ENCODE measurements at regions not wholly inside any gene's neighbourhood (a gene's known extent, or its start where the extent isn't known, plus 50 kb on each side); places are given as distances from the start of the nearest gene placed in this dataset.

DNA sequence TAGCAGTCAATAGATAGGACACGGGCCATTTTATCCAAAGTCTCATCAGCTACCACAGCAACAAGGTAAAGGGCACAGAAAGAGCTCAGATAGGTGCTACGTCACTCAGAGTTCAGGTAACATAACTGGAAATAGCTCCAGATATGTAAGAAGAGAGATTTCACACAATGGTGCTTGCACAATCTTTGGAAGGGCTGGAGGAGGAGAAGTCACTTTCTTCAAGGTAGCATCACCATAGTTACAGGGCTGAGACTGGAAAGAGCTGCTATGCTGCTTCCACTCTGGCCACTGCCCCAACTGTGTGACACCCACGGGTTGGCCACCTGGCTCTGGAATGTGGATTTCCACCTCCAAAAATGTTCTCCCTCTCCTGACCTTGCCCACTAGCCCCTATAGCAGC is 448.8 kb upstream of the THBS1 start:
- Histone ChIP-seq H4K20me1 (ENCODE audit: low read depth, low read length) (no peaks in the 10 kb centered on the region), H3K9ac (ENCODE audit: low read length) (no peak overlapping the region), H3K27me3 (ENCODE audit: low read length) (no peaks in the 10 kb centered on the region), H3K9me3 (ENCODE audit: insufficient read depth, low read length) (no peaks in the 10 kb centered on the region), H2AFZ (ENCODE audit: low read depth, low read length, severe bottlenecking) (no peak overlapping the region), H3K36me3 (ENCODE audit: low read length) (no peaks in the 10 kb centered on the region), H3K4me3 (ENCODE audit: insufficient read depth, low read length, poor library complexity, severe bottlenecking) (no peak overlapping the region), H3K79me2 (ENCODE audit: insufficient read depth, low read length) (no peaks in the 10 kb centered on the region), H3F3A (ENCODE audit: insufficient read depth) (no peaks in the 10 kb centered on the region), H3K4me2 (ENCODE audit: low read depth, low read length, poor library complexity, severe bottlenecking) (no peak overlapping the region), H3K9me2 (replicated peaks; ENCODE audit: insufficient read depth, low read length) (no peaks in the 10 kb centered on the region), H3K27ac (ENCODE audit: low read depth, low read length) (no peak overlapping the region)
- TF ChIP-seq, protein P1, sequence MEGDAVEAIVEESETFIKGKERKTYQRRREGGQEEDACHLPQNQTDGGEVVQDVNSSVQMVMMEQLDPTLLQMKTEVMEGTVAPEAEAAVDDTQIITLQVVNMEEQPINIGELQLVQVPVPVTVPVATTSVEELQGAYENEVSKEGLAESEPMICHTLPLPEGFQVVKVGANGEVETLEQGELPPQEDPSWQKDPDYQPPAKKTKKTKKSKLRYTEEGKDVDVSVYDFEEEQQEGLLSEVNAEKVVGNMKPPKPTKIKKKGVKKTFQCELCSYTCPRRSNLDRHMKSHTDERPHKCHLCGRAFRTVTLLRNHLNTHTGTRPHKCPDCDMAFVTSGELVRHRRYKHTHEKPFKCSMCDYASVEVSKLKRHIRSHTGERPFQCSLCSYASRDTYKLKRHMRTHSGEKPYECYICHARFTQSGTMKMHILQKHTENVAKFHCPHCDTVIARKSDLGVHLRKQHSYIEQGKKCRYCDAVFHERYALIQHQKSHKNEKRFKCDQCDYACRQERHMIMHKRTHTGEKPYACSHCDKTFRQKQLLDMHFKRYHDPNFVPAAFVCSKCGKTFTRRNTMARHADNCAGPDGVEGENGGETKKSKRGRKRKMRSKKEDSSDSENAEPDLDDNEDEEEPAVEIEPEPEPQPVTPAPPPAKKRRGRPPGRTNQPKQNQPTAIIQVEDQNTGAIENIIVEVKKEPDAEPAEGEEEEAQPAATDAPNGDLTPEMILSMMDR (IDR thresholded peaks at IDR 0.05; ENCODE audit: insufficient read depth, low read length, poor library complexity, severe bottlenecking): no peak
- TF ChIP-seq EZH2phosphoT487 (conservative IDR thresholded peaks at IDR 0.05; ENCODE audit: low read length): no peak

DNA sequence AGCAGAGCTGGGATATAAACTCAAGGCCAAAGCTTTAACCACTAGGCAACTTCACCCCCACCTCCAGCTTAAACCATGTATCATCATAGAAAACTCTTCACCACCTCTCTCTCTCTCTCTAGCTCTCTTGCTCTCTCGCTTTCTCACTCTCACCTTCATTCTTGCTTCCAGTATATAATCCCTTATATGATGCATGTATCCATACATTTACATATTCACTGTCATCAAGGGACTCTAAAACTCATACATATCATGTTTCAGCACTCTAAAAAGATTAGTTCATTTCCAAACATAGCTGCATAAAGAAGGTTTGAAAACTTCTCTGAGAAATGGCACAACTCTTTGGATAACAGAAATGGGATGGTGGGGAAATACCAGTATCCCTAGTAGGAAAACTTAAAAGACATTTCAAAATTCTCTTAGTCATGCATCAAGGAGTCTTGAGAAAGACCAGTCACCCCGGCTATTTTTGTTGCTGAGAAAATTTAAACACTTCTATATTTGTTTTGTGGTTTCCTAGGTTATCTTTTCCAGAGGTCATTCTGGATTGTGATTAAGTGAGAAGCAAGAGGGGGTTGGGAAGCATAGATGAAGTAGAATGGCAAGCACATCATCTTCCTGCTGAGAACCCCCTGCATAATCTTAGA is 447.8 kb upstream of the THBS1 start:
- Histone ChIP-seq H3K4me2 (ENCODE audit: low read depth, low read length, poor library complexity, severe bottlenecking) (no peak overlapping the region), H3K9me2 (replicated peaks; ENCODE audit: insufficient read depth, low read length) (no peaks in the 10 kb centered on the region), H3K9ac (ENCODE audit: low read length) (no peak overlapping the region), H3F3A (ENCODE audit: insufficient read depth) (no peaks in the 10 kb centered on the region), H3K9me3 (ENCODE audit: insufficient read depth, low read length) (no peaks in the 10 kb centered on the region), H3K27me3 (ENCODE audit: low read length) (no peaks in the 10 kb centered on the region), H3K4me3 (ENCODE audit: insufficient read depth, low read length, poor library complexity, severe bottlenecking) (no peak overlapping the region), H3K36me3 (ENCODE audit: low read length) (no peaks in the 10 kb centered on the region), H4K20me1 (ENCODE audit: low read depth, low read length) (no peaks in the 10 kb centered on the region), H3K27ac (ENCODE audit: low read depth, low read length) (no peak overlapping the region), H3K79me2 (ENCODE audit: insufficient read depth, low read length) (no peaks in the 10 kb centered on the region), H2AFZ (ENCODE audit: low read depth, low read length, severe bottlenecking) (no peak overlapping the region)
- TF ChIP-seq EZH2phosphoT487 (conservative IDR thresholded peaks at IDR 0.05; ENCODE audit: low read length): no peak
- TF ChIP-seq, protein P1 (IDR thresholded peaks at IDR 0.05; ENCODE audit: insufficient read depth, low read length, poor library complexity, severe bottlenecking): no peak

DNA sequence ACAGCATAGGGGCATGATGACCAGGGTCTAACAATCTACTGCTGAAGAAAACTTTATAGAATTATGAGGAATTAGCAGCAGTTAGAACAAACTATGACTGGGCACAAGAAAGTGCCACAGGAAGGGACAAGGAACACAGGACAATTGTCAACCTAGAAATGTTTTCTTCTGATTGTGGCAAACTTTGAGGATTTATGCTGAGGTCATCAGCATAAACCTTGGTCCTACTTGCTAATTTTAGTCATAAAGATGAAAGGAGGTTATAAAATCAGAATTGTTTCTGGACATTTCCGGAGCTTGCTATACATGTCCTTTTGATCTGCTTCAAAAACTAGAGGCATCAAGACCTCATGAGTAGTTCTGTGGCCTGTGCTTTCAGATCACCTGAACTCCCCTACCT is 446.6 kb upstream of the THBS1 start:
- TF ChIP-seq EZH2phosphoT487 (conservative IDR thresholded peaks at IDR 0.05; ENCODE audit: low read length): no peak
- TF ChIP-seq, protein P1 (IDR thresholded peaks at IDR 0.05; ENCODE audit: insufficient read depth, low read length, poor library complexity, severe bottlenecking): no peak
- no peak overlapping the region for H3K27ac ChIP-seq (ENCODE audit: low read depth, low read length)
- no peaks in the 10 kb centered on the region for H3K36me3 ChIP-seq (ENCODE audit: low read length)
- no peaks in the 10 kb centered on the region for H3F3A ChIP-seq (ENCODE audit: insufficient read depth)
- H3K79me2 ChIP-seq (ENCODE audit: insufficient read depth, low read length): no peaks in the 10 kb centered on the region
- no peak overlapping the region for H3K9ac ChIP-seq (ENCODE audit: low read length)
- H3K4me2 ChIP-seq (ENCODE audit: low read depth, low read length, poor library complexity, severe bottlenecking): no peak overlapping the region
- no peak overlapping the region for H3K4me3 ChIP-seq (ENCODE audit: insufficient read depth, low read length, poor library complexity, severe bottlenecking)
- no peaks in the 10 kb centered on the region for H4K20me1 ChIP-seq (ENCODE audit: low read depth, low read length)
- no peak overlapping the region for H2AFZ ChIP-seq (ENCODE audit: low read depth, low read length, severe bottlenecking)
- no peaks in the 10 kb centered on the region for H3K9me2 ChIP-seq (replicated peaks; ENCODE audit: insufficient read depth, low read length)
- H3K27me3 ChIP-seq (ENCODE audit: low read length): no peaks in the 10 kb centered on the region
- H3K9me3 ChIP-seq (ENCODE audit: insufficient read depth, low read length): no peaks in the 10 kb centered on the region

All from SU-DHL-6 (cell line).